AG10803 (cell line): ENCODE measurements at regions not wholly inside any gene's neighbourhood (a gene's known extent, or its start where the extent isn't known, plus 50 kb on each side); places are given as distances from the start of the nearest gene placed in this dataset.
"Not testable (repeated sequence)": the region's sequence is repeated elsewhere in the genome, so short reads cannot be mapped to it uniquely, and the experiment has no call there.

ENCODE experiments used
- DNase-seq: peaks from one replicate; pipeline ENCODE4 v3.0.0; 2010; ENCODE audit warnings: low read depth
- H3K4me3 ChIP-seq: 2 replicates; pipeline ENCODE4 v1.5.1; 2011; ENCODE audit warnings: mild to moderate bottlenecking, low read length, control low read depth
- TF ChIP-seq, protein P1 (sequence below): conservative IDR thresholded peaks from 2 replicates; pipeline ENCODE4 v1.5.1; 2011; ENCODE audit warnings: mild to moderate bottlenecking, low read length, control low read depth, inconsistent platforms

DNA sequence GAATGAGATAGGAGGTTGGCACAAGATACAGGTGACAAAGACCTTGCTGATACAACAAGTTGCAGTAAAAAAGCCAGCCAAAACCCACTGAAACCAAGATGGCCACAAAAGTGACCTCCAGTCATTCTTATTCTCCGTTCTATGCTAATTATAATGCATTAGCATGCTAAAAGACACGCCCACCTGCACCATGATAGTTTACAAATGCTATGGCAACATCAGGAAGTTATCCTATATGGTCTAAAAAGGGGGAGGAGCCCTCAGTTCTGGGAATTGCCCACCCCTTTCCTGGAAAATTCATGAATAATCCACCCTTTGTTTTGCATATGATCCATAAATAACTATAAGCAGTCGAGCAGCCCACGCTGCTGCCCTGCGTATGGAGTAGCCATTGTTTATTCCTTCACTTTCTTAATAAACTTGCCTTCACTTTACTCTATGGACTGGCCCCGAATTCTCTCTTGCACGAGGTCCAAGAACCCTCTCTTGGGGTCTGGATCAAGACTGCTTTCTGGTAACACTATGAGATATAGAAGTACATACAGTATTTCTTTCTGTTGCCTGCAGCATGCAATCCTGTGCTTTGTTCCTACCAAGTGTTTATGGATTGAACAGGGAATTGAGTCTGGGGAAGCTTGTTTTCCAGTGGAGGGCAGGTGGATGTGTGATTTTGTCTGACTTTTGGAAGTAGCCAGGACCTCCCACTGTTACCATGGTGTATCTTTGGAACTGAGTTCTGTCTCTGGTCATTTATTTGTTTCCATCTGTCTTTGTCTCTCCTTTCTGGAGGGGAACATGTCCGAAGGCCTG lies 72.0 kb upstream of the TGM3 start:
- TF ChIP-seq, protein P1, sequence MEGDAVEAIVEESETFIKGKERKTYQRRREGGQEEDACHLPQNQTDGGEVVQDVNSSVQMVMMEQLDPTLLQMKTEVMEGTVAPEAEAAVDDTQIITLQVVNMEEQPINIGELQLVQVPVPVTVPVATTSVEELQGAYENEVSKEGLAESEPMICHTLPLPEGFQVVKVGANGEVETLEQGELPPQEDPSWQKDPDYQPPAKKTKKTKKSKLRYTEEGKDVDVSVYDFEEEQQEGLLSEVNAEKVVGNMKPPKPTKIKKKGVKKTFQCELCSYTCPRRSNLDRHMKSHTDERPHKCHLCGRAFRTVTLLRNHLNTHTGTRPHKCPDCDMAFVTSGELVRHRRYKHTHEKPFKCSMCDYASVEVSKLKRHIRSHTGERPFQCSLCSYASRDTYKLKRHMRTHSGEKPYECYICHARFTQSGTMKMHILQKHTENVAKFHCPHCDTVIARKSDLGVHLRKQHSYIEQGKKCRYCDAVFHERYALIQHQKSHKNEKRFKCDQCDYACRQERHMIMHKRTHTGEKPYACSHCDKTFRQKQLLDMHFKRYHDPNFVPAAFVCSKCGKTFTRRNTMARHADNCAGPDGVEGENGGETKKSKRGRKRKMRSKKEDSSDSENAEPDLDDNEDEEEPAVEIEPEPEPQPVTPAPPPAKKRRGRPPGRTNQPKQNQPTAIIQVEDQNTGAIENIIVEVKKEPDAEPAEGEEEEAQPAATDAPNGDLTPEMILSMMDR = no peak

DNA sequence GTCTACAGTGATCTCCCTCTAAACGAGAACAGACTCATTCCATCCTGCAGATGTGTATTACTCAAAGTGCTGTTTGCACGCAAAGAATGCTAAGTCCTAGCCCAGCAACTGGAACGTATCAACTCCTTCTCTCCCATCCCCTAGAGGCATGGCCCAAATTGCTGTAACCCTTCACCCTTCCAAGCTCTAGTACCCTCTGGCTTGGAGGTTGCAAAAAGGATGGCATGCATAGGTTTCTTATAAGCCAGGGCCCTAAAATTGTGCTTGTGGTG lies 71.5 kb upstream of the TGM3 start:
- no peak overlapping the region for H3K4me3 ChIP-seq
- DNase-seq = peak; percentile 74
- TF ChIP-seq, protein P1 = no peak

More for the DNA sequence above, 72.0 kb upstream of the TGM3 start:
- DNase-seq = no peak
- H3K4me3 ChIP-seq = no peak overlapping the region

DNA sequence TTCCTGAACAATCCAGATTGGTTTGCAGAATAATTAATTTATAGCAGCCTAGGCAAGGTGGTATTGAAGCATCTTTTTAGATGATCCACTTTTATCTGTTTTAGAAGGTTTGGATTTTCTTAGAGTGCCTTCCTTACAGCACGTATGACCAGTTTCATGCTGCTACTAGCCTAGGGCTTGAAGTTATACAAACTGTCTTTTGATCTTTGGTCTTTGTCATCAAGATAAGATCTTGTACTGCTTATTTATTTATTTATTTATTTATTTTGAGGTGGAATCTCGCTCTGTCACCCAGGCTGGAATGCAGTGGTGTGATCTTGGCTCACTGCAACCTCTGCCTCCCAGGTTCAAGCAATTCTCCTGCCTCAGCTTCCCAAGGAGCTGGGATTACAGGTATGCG lies 68.5 kb upstream of the TGM3 start:
- not testable (repeated sequence) for H3K4me3 ChIP-seq, DNase-seq

DNA sequence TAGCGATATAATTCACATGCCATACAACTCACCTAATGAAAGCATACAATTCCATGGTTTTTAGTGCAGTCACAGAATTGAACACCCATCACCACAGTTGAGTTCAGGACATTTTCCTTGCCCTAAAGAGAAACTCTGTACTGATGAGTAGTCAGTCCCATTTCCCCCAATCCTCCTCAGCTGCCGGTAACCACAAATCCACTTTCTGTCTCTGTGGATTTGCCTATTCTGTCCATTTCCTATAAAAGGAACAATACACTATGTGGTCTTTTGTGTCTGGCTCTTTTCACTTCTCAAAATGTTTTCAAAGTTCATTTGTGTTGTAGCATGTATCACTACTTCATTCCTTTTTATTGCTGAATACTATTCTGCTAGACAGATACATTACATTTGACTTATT lies 67.9 kb upstream of the TGM3 start:
- TF ChIP-seq, protein P1 = no peak
- H3K4me3 ChIP-seq = no peak overlapping the region
- DNase-seq = no peak

DNA sequence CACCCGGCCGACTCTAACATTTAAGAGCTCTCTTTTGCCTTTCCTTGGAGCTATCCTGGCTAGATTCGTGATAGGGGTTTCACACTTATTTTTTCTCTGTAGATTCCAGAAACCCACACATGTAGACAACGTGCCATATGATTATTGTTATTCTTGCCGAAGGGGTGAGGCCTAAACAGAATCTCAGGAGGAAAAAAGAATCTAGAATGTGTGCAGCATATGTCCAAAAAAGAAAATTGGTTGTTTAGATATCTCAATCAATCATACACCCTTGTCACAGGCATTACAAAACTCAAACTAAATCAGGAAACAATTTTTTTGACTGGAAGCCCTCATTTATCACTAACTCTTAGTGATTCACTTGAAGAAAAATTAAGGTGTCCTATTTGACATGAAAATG lies 66.9 kb upstream of the TGM3 start:
- DNase-seq = peak; percentile 51
- TF ChIP-seq, protein P1 = no peak
- no peak overlapping the region for H3K4me3 ChIP-seq

DNA sequence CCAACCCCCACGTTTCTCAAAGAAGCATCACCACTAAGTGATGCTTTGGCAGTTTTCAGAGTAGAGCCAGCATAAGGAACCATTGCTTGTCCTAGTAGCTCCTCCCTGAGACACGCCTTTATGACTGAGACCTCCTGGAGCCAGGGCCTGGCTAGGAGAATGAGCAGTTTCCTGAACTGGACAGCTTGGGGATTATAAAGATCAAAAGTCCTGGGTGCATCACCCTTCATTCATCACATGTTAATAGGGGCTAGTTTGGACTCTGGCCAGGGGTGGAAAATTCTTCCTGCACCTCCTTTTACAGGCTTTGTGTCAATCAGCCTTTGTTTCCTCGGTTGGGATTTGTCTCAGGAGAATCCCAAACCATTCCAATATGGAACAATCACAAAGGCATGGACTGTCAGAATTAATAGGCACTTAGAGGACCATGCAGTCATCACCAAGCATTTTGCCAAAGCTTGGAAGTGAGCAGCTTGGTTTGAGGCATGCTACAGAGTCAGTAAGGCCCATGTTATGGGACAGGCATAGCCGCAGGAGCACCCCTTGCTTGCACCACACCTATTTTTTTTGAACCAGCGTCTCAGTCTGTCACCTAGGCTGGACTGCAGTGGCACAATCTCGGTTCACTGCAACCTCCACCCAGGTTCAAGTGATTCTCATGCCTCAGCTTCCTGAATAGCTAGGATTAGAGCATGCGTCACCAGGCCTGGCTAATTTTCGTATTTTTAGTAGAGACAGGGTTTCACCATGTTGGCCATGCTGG lies 64.9 kb upstream of the TGM3 start:
- peak; percentile 14 for DNase-seq
- TF ChIP-seq, protein P1 = no peak
- H3K4me3 ChIP-seq = no peak overlapping the region

DNA sequence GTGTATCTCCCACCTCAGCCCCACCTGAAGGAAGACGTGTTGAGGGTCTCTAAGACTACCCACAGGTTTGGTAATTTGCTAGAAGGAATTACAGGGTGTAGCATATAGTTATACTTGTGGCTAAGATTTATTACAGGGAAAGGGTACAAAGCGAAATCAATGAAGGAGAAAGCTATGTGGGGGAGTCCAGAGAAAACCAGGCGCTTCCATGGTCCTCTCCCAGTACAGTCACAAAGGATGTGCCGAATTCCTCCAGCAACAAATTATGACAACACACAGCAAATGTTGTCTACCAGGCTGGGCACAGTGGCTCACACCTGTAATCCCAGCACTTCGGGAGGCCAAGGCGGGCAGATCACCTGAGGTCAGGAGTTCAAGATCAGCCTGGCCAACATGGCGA lies 64.1 kb upstream of the TGM3 start:
- H3K4me3 ChIP-seq = no peak overlapping the region
- DNase-seq = no peak
- TF ChIP-seq, protein P1 = no peak
